Bone marrow (tissue), 2 donors: ENCODE measurements at regions not wholly inside any gene's neighbourhood (a gene's known extent, or its start where the extent isn't known, plus 50 kb on each side); places are given as distances from the start of the nearest gene placed in this dataset.

Experiments used
- DNase-seq, 2 donors: peaks; one replicate each; lab custom pipeline; 2025; lab: John Stamatoyannopoulos, UW

DNA sequence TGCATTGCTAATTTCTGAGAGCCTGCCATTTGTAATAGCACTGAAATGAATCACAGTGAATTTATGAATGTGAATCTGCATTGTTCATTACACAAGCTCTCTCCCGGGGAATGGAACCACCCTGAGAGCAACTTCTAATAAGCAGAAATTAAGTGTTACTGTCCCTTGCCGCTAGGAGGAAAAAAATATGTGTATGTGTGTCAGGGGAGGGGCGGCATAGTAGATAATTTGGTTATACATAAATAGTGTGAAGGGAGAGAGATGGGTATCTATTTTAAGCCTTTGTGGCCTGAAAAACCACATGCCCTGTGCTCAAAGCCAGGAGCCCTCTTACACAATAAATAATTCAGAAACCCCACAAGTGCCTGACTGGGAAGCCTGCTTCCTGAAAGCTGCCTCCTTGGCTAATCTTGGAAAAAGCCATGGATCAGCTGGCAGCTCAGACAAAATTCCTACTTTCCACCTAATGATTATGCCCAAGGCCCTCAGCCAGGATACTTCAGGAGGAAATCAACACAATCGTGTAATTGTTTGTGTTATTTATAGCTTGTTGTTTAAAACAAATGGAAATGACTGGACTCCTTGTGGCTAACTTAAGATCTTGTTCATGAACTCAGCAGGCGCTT, 366.2 kb upstream of the KITLG start:
- no peak for DNase-seq

DNA sequence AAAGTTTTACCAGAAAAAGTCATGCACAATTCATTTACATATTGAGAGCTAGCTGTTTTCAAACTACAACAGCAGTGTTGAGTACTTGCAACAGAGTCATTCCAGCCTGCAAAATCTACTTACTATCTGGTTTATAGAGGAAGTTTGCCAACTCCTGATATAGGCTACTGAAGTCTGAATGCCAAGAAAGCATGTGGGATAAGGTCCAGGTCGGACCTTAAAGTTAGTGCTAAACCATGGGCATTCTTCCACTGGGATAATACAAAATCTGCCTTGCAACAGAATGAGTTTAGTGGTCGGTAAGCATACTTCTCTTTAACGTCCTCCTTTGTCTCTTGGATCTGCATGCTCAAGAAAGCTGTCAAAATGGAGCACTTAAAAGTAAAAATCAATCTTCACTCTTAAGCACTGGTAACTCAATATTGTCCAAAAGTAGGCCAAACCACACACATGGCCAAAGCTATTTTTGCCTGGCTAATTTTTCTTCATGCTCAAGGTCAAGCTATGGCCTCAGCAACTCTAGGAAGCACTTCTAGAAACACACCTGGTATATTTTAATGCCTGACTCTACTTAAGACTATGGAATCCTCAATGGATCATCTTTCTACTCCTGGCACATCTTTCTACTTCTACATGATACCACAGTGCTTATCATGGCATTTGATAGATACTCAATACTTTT, 364.9 kb upstream of the KITLG start:
- no peak for DNase-seq

DNA sequence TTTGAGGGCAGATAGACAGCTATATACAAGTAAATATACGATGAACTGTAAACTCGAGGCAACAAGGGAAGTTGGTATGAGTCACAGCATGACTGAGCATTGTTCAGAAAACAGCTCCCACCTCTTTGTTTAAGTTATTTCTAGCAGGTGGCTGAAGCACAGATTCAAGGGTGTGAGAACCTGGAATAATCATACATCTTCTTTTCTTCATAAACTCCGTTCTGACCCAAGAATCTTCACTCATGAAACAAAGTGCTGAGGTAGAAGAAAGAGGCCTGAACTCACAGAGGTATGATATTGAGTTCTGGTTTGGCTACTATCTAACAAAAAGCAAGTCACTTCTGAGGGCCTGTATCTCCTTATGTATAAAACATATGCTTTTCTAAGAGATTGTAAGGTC, 364.1 kb upstream of the KITLG start:
- peak in 1 of 2 donors; percentile 11 for DNase-seq

DNA sequence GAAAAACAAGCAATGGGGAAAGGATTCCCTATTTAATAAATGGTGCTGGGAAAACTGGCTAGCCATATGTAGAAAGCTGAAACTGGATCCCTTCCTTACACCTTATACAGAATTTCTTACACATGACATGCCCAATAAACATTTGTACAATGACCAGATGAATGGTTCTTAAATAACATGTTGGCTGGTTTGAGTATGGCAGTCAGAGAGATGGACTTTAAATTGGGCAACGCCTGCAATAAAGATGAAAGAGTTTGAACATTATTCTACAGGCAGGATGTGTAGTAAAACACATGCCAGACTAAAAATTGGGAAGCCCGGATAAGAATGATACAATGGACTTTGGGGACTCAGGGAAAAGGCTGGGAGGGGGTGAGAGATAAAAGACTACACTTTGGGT, 360.6 kb upstream of the KITLG start:
- no peak for DNase-seq

DNA sequence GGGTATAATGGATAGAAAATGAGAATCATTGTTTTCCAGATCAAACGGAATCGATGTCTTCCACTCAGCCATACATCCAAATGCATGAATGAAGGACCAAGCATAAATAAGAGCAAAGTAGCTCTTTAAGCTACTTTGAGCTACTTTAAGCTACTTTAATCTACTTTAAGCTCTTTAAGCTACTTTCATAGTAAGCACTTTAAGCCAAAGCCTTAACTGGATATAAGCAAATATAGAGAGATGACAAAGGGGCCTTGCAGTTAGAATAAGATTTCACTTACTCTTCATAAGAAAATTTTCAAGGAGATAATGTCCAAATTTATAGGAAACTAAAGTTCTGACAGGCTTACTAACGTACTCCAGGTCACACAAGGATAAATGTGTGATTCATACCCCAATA, 355.6 kb upstream of the KITLG start:
- DNase-seq, result no peak

DNA sequence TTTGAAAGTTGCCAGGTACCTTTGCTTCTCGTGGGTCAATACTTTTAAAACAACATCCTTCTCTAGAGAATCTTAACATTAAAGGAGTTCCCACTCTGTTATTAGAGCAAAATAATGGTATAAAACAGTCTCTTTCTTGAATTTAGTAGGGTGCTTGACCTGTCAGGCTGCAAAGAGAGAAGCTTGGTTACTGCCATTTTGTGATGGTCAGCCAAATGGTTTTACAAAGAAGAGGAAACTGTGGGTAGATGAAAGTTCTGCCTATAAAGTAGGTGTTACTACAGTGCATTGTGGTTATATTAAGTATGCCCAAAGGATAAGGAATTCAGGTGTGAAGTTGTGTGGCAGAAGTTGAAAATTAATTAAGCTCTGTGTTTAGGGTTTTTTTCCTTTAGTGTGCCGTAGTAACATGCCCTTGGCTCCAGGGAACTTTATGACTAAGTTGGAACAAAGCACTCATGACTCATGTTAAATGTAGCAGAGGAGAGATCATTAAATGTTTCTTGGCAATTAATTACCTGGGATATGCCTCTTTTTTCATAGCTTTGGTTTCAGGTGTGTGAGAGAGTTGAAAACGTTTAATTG, 354.0 kb upstream of the KITLG start:
- DNase-seq, result no peak

DNA sequence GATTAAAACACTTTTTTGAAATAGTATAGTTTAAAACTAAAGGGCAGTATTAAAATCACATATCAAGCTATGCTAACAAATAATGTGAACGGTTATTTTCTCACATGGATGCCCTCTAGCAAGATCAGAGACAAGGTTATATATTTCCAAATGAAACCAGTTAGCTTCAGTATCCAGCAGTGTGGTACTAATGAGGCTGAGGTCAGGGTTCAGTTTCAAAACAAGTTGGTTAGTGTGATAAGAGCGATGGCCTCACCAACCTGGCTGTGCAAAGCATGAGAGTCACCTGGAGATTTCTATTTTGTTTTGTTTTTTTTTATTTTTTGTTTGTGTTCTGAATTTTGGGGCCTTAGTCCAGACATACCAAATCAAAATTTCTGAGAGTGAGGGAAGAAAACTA, 352.2 kb upstream of the KITLG start:
- no peak for DNase-seq

DNA sequence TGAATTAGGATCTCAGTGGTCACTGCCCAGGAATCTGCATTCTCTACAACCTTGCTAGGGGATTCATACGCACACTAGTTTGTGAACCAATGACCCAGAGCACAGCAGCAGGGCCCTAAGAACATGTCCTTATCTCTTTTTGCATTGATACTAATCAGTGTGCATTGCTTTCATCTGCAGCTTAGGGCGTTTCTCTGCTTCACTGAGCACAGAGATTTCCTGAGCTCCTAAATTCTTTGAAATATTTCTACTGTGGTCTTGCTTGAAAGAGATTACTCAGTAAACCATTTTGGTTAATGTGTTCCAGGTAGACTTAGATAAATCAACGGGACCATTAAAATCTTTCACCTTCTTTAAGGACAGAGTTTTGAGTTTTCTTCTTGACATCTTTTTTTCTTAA, 351.3 kb upstream of the KITLG start:
- DNase-seq, result no peak

DNA sequence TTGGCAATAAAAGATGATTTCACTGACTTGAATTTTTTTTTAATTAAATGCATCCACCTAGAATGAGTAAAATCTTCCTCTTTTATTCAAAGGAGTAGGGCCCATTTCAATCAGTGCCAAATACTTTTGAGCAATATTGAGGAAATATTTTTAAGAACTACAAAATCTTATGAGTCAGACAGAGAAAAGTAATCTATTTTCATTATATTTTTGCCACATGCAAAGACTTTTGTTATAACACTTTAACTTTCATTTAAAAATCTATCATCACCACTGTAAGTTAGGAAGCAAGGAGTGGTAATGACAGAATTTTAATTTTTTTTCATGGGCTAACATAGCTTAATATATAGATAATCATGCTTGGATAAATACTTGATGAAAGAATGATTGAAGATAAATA, 345.2 kb upstream of the KITLG start:
- DNase-seq, result no peak

DNA sequence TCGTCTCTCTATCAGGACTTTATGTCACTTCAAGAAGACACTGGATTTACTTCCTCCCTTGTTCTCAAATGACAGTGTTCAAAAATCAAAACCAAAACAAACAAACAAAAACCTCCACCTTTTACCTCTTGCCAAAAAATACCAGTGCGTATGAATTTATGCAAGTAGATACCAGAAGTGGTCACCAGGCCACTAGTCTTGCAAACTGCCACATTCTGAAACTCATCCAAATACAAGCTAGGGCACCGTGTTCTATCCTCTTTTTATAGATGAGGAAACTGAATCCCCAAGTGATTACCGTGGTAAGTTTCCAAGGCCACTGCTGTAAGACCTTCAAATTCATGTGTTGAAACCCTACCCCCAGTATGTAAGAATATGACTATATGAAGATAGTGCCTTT, 343.9 kb upstream of the KITLG start:
- no peak for DNase-seq

DNA sequence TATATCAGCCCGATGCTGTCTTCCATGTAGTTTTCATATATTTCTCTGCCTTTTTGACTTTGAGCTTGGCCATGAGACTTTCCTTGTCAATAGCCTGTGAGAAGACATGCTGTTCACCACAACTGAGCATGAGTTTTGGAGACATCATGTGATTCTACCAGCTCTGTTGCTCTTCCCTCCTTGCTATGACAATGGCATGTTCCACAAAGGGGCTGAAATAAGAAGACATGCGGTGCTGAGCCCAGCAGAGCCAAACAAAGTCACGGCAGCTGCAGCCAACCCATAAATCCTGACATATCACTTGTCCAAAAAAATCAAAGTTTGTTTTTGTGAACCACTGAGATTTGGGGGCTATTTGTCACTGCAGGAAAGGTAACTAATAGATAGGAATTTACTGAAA, 343.4 kb upstream of the KITLG start:
- DNase-seq, result no peak

DNA sequence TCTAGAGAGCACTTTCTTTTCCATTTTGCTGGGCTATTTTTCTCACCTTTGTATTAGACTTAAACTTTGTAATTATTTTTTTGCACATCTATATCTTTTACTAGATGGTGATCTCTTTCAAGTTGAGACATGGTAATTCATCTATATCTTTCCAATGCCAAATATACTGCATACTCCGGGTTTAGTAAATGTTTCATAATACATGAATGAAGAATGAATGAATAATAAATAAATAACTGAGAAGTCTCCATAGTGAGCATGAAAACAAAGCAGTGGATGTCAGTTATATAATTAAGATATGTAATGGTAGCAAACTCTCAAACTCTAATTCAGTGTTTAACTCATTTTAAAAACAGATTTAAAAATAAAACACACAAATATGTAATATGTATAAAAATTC, 342.5 kb upstream of the KITLG start:
- DNase-seq, result no peak

DNA sequence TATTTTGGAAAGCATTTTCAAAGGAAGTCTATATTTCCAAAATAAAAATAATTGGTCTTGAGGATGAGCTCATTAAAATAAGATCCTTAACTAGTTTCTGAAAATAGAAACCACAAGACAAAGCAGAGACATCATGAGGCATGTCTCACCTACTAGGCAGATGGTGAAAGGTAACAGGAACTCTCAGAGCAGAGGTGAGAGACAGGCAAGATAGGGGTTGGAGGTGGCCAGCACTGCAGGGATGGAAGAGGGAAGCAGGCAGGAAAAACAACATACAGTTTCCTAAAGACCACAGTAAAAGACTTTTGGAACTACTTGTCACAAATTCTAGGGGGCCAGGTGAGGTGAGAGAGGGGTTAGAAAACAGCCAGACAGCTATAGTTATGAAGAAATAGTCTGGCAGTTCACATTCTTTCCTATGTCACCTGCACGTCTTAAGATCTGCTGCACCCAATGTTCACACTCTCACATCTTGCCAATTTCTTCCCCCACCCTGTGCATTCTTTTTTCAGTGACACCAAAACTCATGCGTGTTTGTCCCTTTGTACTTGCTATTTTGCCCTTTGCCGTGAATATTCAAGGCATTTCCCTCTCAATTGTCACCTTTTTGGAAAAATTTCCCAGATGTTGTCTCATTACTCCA, 341.7 kb upstream of the KITLG start:
- DNase-seq, result no peak

DNA sequence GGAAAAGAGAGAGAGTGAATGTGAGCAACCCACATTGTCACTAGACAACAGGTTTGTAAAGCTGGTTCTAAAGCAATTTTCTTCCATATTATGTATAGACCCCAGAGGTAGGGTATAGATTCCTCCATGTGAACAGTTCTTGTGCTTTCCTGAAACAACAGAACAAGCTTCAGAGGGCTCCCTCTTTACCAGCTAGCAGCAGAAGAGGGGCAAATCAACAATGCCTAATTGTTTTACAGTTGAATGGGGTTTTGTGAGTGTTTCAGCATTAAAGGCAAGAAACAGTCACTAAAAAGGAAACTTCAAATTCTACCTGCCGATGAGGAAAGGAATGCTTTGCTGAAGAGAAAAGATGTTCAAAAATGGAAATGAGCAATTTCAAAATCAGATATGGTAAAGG, 341.2 kb upstream of the KITLG start:
- DNase-seq, result no peak

DNA sequence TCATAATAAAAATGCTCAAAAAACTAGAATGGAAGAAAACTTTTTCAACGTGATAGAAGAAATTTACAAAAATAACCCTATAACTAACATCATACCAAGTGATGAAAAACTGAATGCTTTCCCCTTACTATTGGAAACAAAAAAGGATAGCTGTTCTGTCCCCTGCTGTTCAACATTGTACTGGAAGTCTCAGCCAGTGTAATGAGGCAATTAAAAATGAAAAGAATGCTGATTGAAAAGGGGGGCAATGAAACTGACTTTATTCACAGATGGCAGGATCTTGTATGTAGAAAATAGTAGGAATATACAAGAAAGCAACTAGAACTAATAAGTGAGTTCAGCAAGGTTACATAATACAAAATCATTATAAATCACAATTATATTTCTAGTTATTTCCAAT, 337.9 kb upstream of the KITLG start:
- no peak for DNase-seq

DNA sequence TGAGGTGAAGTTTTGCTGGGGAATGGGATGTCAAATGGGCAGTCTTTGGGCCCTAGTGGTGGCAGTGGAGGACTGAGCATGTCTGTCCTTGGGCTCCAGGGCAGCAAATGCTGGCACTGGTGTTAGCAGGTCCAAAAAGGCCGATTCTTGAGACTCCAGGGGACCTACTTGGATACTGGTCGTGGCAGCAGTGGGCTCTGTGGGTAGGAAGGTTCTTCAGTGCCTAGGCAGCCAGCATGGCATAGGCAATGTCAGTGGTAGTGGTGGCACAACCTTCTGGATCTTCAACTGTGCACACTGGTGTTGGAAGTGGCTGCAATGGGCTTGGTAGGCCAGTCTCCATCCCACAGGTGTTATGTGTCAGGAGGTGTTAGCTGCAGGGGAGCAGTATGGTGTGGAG, 334.7 kb upstream of the KITLG start:
- DNase-seq, result no peak

DNA sequence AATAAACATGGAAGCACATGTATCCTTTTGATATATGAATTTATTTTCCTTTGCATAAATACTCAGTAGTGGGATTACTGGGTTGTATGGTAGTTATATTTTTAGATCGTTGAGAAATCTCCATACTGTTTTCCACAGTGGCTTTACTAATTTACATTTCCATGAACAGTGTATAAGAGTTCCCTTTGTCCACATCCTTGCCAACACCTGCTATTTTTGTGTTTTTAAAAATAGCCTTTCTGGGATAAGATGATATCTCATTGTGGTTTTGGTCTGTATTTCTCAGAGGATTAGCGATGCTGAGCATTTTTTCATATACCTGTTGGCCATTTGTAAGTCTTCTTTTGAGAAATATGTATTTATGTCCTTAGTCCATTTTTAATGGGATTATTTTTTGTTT, 329.2 kb upstream of the KITLG start:
- no peak for DNase-seq

DNA sequence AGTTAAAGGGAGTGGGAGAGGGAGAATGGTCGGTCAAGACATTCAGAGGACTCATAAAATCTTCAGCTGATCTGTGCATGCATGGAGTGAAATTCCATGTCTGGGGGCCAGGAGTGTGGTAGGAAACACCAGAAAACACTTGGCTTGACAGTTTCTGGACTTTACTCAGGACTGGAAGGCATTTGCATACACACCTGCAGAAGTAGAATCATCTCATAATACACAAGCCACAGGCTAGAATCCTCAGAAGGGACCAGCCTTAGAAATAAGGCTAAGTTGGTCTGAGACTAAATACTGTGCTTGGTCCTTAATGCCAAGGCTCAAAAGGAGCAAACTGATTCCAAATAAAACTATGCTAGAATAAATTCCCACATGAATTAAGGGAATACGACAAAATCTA, 328.1 kb upstream of the KITLG start:
- no peak for DNase-seq

DNA sequence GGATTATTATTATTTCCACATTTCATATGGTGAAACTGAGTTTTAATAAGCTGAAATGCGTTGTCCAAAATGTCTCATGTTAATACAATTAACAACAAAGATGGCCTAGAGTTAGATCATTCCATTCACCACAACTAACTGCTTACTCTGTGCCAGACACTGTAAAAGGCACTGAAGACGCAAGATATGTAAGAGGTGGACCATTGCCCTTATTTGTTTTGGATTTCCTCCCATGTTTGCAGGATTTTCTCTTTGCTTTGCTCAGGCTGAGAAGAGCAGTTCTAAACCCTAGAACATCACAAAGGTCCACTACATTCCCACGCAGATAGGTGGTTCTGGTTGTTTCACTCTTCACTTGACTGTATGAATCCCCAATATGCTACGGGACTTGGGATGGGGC, 324.4 kb upstream of the KITLG start:
- no peak for DNase-seq

DNA sequence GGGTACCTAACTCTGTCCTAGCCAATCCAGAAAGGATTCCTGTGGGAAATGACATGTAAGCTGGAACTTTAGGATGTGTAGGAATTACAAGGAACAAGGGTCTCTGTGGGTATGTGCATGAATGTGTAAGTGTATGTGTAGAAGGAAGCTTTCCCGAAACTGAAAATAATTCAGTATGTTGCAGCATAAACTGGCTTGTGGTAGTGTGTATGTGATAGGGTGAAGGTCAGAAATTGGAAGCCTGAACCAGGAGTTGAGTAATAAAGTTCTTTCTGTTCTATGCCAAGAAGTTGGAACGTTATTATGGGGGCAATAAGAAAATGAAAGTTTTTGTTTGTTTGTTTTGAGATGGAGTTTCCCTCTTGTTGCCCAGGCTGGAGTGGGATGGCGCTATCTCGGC, 323.1 kb upstream of the KITLG start:
- DNase-seq, result no peak

DNA sequence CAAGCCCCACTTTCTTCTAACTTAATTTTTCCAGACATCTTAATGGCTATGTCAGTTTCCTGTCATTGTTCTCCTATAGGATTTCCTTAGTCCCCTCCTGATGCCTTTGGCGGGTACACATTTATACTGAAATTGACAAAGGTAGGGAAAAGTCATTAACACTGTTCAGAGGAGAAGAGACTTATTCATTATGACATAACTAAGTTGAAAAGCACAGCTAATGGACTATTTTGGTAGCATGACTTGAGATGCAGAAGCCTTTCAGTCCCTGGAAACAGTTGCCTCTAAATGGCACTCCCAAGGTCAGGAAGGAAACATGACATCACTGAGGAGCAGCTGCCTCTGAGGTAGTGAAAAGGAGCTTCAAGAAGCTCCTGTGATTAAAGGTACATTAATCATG, 317.5 kb upstream of the KITLG start:
- DNase-seq, result no peak

DNA sequence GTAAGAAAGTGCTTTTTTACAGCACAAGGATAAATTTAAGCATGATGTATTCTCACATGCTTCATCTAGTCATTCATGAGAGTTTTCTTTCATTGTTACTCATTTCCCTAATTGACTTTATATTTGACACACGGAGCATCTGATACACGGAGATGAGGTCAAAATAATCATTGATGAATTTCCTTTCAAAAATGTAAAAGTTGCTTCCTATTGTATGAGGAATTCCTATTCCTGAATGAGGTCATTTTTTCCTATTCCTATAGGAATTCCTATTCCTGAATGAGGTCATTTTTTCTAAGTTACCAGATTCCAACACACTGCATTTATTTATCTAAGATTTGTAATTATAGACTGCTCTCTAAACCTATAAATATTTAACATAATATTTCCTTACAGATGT, 316.7 kb upstream of the KITLG start:
- no peak for DNase-seq

DNA sequence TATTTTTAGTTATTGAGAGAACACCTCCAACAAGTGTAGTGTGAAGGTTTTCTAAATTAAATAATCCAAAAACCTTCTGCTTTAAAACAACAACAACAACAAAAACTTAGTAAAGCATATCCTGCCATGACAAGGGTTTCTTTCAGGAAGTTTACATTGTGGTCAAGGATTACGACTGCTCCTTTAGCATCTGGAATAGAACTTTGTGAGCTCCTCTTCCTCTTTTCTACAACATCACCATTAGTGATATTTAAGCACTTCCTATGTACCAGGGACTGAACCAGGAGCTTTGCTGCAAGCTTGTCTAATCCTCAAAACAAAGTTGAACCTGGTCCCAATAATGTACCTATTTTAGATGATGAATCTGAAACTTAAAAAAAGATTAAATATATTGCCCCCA, 315.4 kb upstream of the KITLG start:
- DNase-seq, result no peak
